ENCODE measurements at regions not wholly inside any gene's neighbourhood (a gene's known extent, or its start where the extent isn't known, plus 50 kb on each side); places are given as distances from the start of the nearest gene placed in this dataset.
A peak's percentile ranks its signal among the peaks of the same experiment; 100 is the strongest.

DNA sequence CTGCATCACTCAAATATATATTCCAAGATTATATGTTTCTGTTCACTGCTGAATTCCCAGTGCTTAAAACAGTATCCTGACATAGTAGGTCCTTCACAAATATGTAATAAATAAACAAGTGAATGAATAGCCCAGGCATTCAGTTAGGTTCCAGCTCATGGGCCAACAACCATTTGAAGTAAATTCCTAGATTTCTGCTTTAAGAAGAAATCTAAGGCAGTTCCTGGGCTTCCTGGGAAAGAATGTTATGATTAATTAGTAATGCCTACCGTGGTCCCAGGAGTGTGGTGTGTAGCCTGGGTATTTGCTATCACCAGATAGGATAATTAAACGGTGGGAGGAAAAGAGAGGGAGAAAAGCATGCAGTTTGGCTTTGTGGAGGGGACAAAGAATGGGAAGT is 576.8 kb downstream of the SOX6 start:
- no peak for DNase-seq

DNA sequence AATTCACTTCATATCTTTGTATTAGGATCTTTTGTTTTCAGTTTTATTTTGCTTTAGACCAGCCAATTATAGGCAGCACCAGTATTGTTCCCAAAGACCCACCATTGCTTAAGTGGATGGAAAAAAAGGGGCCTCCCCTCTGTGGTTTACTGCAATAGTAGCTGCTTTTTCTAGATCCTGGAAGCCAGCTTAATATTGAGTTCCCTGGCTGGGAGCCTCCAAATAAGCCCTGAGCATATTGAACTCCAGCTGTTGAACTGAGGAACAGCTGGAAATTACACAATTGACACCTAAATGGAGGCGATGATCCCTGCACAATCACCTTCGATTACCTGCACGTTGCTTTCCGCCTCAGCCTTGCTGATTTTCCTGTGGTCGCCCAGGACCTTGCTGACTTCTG is 576.0 kb downstream of the SOX6 start:
- DNase-seq, result no peak

DNA sequence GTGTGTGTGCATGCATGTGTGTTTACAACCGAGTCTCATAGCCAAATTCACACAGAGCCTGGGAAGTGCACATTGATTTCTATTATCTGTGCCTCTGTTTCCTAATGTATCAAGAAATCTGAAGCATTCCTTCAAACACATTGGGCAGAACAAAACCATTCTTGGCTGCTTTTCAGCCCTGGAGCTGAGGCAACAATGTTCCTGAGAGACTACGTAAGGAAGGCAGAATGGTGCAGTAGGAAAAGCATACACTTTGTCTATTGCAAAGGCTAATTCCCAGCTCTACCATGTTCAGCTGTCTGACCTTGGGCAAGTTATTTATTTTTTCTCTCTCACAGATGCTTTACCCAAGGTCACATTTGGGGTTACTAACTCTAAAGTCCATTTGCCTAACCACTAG is 575.5 kb downstream of the SOX6 start:
- no peak for DNase-seq

GRCh38 chr11:15783619-15784018 is 572.7 kb downstream of the SOX6 start:
- DNase-seq, result no peak

- no peak for DNase-seq
These were observed 563.0 kb downstream of the SOX6 start for GRCh38 chr11:15793043-15793996.

- no peak for DNase-seq
These were observed 561.8 kb downstream of the SOX6 start for GRCh38 chr11:15794361-15795150.

- DNase-seq, result no peak
These were observed 561.0 kb downstream of the SOX6 start for GRCh38 chr11:15795378-15795777.

DNA sequence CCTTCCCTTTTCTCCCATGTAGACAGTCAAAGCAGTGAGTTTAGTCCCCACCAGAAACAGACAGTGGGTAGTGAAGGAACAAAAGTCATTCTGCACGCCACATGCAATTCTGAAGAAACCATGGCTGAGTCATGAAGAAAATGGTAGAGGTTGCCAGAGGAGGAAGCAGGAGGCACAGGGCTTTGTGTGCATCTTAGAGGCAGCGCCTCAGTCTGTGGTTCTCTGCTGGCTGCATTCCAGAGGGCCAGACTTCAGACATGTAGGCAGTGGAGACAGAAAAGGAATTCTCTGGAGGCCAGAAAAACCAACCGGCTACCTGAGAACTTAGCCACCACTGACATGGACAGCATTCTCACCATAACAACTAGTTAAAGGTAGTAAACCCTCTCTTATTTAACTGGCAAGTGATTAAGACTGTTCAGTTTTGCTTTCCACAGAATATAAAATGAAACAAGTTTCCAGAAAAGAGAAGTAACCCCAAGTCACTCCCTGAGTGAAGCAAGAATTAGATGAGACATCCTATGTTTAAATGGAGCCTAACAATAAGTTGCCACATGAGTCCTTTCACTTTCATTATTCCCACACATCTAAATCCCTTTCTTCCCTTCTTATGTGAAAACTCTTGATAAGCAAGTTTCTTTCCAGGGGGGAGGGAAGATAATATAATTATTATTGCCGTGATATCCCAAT is 556.1 kb downstream of the SOX6 start:
- no peak for DNase-seq

DNA sequence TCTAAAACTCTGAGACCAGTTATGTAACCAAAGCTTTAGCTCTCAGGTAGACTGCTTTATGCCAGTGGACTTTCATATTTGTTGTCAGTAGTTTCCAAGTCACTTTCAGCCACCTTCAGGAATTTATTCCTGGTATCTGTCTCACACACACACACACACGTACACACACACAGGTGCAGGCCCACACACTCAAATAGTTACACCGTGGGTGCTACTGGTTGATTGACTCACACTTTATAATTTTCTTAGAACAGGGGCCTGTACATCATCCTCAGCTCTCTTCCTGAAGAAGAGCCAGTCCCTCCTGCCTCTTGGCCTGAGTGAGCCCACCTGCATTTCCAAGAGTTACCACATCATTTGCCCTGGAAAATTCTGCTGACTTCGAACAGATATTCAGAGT is 555.2 kb downstream of the SOX6 start:
- DNase-seq, result no peak

GRCh38 chr11:15801616-15802015 is 554.7 kb downstream of the SOX6 start:
- no peak for DNase-seq

DNA sequence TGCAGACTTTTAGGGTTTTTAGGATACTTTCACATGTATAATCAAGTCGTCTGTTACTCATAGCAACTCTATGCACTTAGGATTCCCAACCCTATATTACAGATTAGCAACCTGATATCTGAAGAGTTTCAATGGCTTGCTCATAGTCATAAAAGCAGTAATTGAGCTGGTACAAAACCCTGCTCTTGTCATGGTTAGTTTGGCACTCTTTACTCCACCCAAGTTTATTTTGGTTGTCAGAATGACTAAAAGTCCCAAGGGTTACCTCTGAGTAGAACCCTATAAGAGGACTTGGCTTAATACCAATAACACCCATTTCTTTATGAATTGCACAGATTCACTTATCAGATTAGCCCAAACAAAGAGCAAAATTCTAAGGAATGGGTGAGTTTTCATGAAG is 550.6 kb downstream of the SOX6 start:
- DNase-seq, result no peak

- no peak for DNase-seq
These were observed 550.1 kb downstream of the SOX6 start for GRCh38 chr11:15806217-15806616.

DNA sequence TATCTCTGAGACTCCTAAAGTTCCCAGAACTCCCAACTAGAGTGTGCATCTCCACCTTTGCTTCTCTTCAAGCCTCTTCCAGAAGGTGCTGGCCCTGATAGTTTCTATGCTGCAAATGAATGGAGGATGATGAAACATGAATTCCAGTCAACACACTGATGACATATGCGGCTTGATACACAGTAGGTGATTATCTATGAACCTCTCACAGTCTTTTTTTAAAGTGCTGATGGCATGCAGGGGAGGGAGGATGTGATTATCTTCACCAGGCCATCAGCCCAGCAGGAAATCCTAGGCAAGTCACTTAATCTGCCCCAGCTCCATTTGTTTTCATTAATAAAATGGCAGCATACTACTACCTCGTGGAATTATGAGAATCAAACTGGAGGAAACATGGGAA is 548.5 kb downstream of the SOX6 start:
- no peak for DNase-seq

- no peak for DNase-seq
These were observed 546.3 kb downstream of the SOX6 start for GRCh38 chr11:15810082-15810481.

DNA sequence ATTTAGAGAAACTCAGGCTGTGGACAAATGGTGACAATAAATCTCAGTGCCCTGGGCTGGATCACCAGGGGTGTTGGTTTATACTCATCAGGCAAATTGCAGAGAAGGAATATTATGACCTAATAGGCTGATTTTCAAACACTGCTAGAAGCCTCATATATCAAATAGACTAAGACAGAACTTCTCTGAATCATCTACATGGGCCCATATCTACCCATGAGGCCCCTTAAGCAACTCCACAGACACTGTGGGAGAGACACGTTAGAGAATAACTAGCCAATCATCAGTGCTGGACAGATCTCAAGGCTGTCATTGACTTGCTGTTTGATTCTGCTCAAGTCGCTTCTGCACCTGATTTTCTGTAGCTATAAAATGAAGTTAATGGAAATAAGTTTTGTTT is 545.8 kb downstream of the SOX6 start:
- no peak for DNase-seq

- no peak for DNase-seq
These were observed 540.8 kb downstream of the SOX6 start for GRCh38 chr11:15815246-15816195.

DNA sequence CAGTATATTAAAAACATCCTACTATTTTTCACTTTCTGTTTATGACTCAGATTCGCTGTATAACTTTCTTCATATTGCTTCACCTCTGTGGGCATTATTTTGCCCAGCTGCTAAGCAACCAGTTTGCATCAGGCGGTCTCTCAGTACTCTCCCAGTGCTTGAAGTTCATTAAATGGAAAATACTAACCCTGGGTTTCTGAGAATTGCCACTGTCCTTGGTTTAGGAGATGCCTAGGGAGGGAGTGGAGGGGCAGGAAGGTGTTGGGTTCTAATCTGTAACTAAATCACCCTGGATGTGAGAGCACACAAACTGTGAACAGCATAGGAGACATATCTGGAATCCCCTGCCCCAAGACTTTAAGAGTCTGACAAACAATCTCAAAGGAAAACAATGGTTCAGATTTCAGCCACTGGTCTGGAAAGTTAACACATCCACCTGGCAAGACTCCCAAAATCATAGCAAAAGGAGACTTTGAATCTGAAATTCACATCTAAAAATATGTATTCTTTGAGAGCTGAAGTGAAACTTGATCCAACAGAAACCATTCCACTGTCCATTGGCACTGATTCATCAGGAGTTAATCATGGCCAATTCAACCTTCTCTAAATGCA is 540.0 kb downstream of the SOX6 start:
- DNase-seq, result no peak

DNA sequence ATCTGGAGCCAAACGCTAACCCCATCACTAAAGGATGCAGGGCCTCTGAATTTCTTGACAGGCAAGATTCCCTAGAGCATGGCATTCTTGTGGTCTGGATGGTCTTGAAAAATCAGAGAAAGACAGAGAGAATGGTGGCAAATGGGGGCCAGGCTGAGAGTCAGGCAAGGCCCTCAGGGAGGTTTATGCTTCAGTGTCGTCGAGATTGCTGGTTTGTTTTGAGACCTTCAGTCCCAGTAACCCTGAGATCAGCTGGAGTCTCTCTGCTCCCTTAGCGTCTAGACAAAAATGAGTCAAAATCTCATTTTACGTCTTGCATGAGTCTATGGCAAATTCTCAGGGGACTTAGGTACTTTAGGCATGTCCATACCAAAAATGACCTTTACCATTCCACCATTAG is 539.3 kb downstream of the SOX6 start:
- DNase-seq, result no peak

- no peak for DNase-seq
These were observed 538.1 kb downstream of the SOX6 start for GRCh38 chr11:15818132-15818842.

- peak; percentile 68 for DNase-seq
These were observed 536.6 kb downstream of the SOX6 start for GRCh38 chr11:15819679-15820286.

GRCh38 chr11:15821451-15821850 is 534.9 kb downstream of the SOX6 start:
- no peak for DNase-seq

Data from right forelimb (tissue), 1 donor.